ENCODE measurements at regions not wholly inside any gene's neighbourhood (a gene's known extent, or its start where the extent isn't known, plus 50 kb on each side); places are given as distances from the start of the nearest gene placed in this dataset.

DNA sequence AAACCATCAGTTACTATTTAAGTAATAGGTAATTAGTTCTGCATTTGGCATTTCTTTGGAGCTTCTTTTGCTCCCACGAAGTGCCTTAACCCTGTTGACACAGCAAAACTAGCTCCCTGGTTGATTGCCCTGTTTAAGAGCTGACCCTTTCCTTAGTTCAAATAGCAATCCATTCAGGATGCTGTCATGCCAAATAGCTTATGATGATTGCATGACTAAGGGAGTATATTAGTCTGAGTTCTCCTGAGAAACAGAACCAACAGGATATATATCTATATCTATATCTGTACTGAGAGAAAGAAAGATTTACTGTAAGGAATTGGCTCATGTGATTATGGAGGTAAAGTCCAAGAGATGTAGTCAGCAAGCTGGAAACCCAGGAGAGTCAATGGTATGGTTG, 50.3 kb upstream of the SPRED1 start:
- no peak overlapping the region for H3K4me3 ChIP-seq (ENCODE audit: low read depth in 1 of 3, low read length in 3 of 3)
- H3K9me3 ChIP-seq (ENCODE audit: control insufficient read depth in 2 of 2, insufficient read depth in 1 of 2, low read depth in 1 of 2, low read length in 1 of 2) = peaks cover 0 to 4% of the 10 kb centered on the region in 2 donors
- DNase-seq (peak; percentile 62 to 81), FAIRE-seq (peak; percentile 23)
- no peaks in the 10 kb centered on the region for H3K36me3 ChIP-seq (ENCODE audit: control insufficient read depth in 3 of 3, insufficient read depth in 2 of 3, low read depth in 1 of 3, low read length in 3 of 3)
- peak overlapping the region in 1 of 3 donors; percentile 49 for H3K27ac ChIP-seq (ENCODE audit: low read depth in 1 of 3, low read length in 2 of 3)
- H3K4me1 ChIP-seq (ENCODE audit: control insufficient read depth in 3 of 3, insufficient read depth in 2 of 3, low read depth in 1 of 3, low read length in 2 of 3) = peaks cover 2 to 21% (median 3%) of the 10 kb centered on the region in 3 donors
- H3K27me3 ChIP-seq (ENCODE audit: control insufficient read depth in 3 of 3, insufficient read depth in 3 of 3, low read length in 3 of 3) = no peaks in the 10 kb centered on the region
- 33 to 48% (median 42%) methylated on average over 1 of the region's 1 CpG for WGBS, 3 donors

Data from small intestine (tissue), 7 donors.